ENCODE measurements at regions not wholly inside any gene's neighbourhood (a gene's known extent, or its start where the extent isn't known, plus 50 kb on each side); places are given as distances from the start of the nearest gene placed in this dataset.

- H2AFZ ChIP-seq (replicated peaks), result no peak overlapping the region
- Mint-ChIP-seq H3K9me3 (peaks cover 8% of the 10 kb centered on the region), H3K4me1 (peaks cover 3% of the 10 kb centered on the region), H3K4me3 (no peak overlapping the region), H3K27ac (no peak overlapping the region), H3K36me3 (no peaks in the 10 kb centered on the region), H3K27me3 (ENCODE audit: insufficient read depth, low read depth) (peaks cover 8% of the 10 kb centered on the region)
- no peak overlapping the region for H3K4me3 ChIP-seq
- H3K4me2 ChIP-seq, result no peak overlapping the region
- H3K36me3 ChIP-seq, result no peaks in the 10 kb centered on the region
- H3F3A ChIP-seq (ENCODE audit: low read depth), result no peaks in the 10 kb centered on the region
- no peaks in the 10 kb centered on the region for H3K27me3 ChIP-seq
- H3K4me1 ChIP-seq, result peaks cover 8% of the 10 kb centered on the region
- no peak overlapping the region for H3K27ac ChIP-seq
- no peaks in the 10 kb centered on the region for H3K79me2 ChIP-seq (ENCODE audit: low read depth)
- DNase-seq (ENCODE audit: low spot score), result no peak
- no peaks in the 10 kb centered on the region for H3K9me3 ChIP-seq (ENCODE audit: low read depth)
- no peaks in the 10 kb centered on the region for H4K20me1 ChIP-seq (ENCODE audit: low read depth)
- H3K9ac ChIP-seq, result no peak overlapping the region
- no peak for TF ChIP-seq CTCF (IDR thresholded peaks at IDR 0.05)
- TF ChIP-seq EZH2 (IDR thresholded peaks at IDR 0.05), result no peak
- no peak for TF ChIP-seq EZH2phosphoT487 (IDR thresholded peaks at IDR 0.05)
Measured at GRCh38 chr12:89183985-89184435, 168.3 kb downstream of the DUSP6 start.

DNA sequence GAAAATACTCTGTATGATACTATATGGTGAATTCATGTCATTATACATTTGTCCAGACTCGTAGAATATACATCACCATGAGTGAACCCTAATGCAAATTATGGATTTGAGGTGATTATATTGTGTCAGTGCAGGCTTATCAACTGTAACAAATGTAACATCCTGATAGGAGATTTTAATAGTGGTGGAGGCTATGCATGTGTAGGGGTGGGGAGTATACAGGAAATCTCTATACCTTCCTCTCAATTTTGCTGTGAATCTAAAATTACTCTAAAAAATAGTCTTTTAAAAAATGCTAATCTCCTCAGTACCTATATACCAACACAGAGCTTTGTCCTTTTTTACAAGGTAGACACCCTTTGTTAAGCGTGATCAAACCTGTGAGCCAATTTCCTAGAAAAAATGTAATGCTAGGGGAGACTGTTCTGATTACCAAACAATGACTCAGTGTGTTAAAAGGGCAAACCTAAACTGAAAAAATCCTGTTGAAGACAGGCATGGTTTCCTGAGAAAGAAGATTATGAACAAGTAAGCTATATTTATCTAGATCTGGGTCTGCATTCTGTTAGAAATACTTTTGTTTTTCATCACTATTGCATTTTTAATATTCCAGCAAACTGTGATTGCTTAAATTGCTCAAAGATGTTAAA lies 170.9 kb downstream of the DUSP6 start:
- TF ChIP-seq CTCF (IDR thresholded peaks at IDR 0.05), result no peak
- TF ChIP-seq EZH2 (IDR thresholded peaks at IDR 0.05), result no peak
- TF ChIP-seq EZH2phosphoT487 (IDR thresholded peaks at IDR 0.05), result no peak
- H3K36me3 Mint-ChIP-seq, result no peaks in the 10 kb centered on the region
- no peaks in the 10 kb centered on the region for H3K9me3 Mint-ChIP-seq
- no peak overlapping the region for H3K9ac ChIP-seq
- H3K4me1 ChIP-seq, result peaks cover 15% of the 10 kb centered on the region
- no peaks in the 10 kb centered on the region for H3K9me3 ChIP-seq (ENCODE audit: low read depth)
- H3K4me3 ChIP-seq, result no peak overlapping the region
- H3K4me2 ChIP-seq, result no peak overlapping the region
- peaks cover 6% of the 10 kb centered on the region for H3K27me3 Mint-ChIP-seq (ENCODE audit: insufficient read depth, low read depth)
- H3K27ac Mint-ChIP-seq, result no peak overlapping the region
- H3K36me3 ChIP-seq, result no peaks in the 10 kb centered on the region
- no peaks in the 10 kb centered on the region for H3K79me2 ChIP-seq (ENCODE audit: low read depth)
- H3K4me1 Mint-ChIP-seq, result peaks cover 15% of the 10 kb centered on the region
- H3K27me3 ChIP-seq, result no peaks in the 10 kb centered on the region
- H3K27ac ChIP-seq, result no peak overlapping the region
- no peak overlapping the region for H3K4me3 Mint-ChIP-seq
- DNase-seq (ENCODE audit: low spot score), result no peak
- H4K20me1 ChIP-seq (ENCODE audit: low read depth), result no peaks in the 10 kb centered on the region
- no peak overlapping the region for H2AFZ ChIP-seq (replicated peaks)
- H3F3A ChIP-seq (ENCODE audit: low read depth), result no peaks in the 10 kb centered on the region

GRCh38 chr12:89180496-89180895 lies 171.8 kb downstream of the DUSP6 start:
- Histone ChIP-seq H3K36me3 (no peaks in the 10 kb centered on the region), H3F3A (ENCODE audit: low read depth) (no peaks in the 10 kb centered on the region), H2AFZ (replicated peaks) (no peak overlapping the region), H3K4me2 (no peak overlapping the region), H3K4me3 (no peak overlapping the region), H3K27me3 (no peaks in the 10 kb centered on the region), H4K20me1 (ENCODE audit: low read depth) (no peaks in the 10 kb centered on the region), H3K4me1 (peaks cover 15% of the 10 kb centered on the region), H3K9me3 (ENCODE audit: low read depth) (no peaks in the 10 kb centered on the region), H3K79me2 (ENCODE audit: low read depth) (no peaks in the 10 kb centered on the region), H3K27ac (no peak overlapping the region), H3K9ac (no peak overlapping the region)
- Mint-ChIP-seq H3K36me3 (no peaks in the 10 kb centered on the region), H3K27ac (no peak overlapping the region), H3K9me3 (no peaks in the 10 kb centered on the region), H3K4me3 (no peak overlapping the region), H3K4me1 (peaks cover 15% of the 10 kb centered on the region), H3K27me3 (ENCODE audit: insufficient read depth, low read depth) (peaks cover 6% of the 10 kb centered on the region)
- no peak for DNase-seq (ENCODE audit: low spot score)
- no peak for TF ChIP-seq CTCF (IDR thresholded peaks at IDR 0.05)
- no peak for TF ChIP-seq EZH2 (IDR thresholded peaks at IDR 0.05)
- no peak for TF ChIP-seq EZH2phosphoT487 (IDR thresholded peaks at IDR 0.05)
